GDM1 (cell line): ENCODE measurements at regions not wholly inside any gene's neighbourhood (a gene's known extent, or its start where the extent isn't known, plus 50 kb on each side); places are given as distances from the start of the nearest gene placed in this dataset.
"Not testable (repeated sequence)": the region's sequence is repeated elsewhere in the genome, so short reads cannot be mapped to it uniquely, and the experiment has no call there.

Experiments
- DNase-seq: peaks from one replicate; lab custom pipeline; 2025; lab: John Stamatoyannopoulos, UW

DNA sequence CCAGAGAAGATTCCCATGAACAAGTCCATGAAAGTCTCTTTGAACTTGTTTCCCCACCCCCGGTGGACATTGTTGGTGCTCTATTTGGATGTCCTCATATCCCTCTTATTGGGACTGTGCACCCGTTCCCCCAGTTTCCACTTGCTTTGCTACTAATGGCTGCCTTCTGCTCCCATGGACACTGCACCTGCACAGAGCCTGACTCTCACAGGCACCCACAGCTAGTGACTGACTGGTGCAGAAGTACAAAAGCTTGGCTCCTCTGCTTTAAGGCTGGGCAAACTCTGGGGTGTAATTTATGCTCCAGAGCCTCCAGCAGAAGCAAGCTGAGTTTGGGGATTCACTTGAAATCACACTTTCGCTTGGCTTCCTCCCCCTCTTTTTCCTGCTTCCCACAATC lies 239.9 kb upstream of the BTBD3 start:
- no peak for DNase-seq

GRCh38 chr20:11682285-11682684 lies 235.4 kb upstream of the BTBD3 start:
- no peak for DNase-seq

- DNase-seq: no peak
Measured at GRCh38 chr20:11686195-11686594, 231.5 kb upstream of the BTBD3 start.

- no peak for DNase-seq
Measured at GRCh38 chr20:11686820-11687543, 230.7 kb upstream of the BTBD3 start.

GRCh38 chr20:11687546-11688292 lies 230.0 kb upstream of the BTBD3 start:
- no peak for DNase-seq

GRCh38 chr20:11689262-11689661 lies 228.4 kb upstream of the BTBD3 start:
- no peak for DNase-seq

- no peak for DNase-seq
Measured at GRCh38 chr20:11691766-11692165, 225.9 kb upstream of the BTBD3 start.

DNA sequence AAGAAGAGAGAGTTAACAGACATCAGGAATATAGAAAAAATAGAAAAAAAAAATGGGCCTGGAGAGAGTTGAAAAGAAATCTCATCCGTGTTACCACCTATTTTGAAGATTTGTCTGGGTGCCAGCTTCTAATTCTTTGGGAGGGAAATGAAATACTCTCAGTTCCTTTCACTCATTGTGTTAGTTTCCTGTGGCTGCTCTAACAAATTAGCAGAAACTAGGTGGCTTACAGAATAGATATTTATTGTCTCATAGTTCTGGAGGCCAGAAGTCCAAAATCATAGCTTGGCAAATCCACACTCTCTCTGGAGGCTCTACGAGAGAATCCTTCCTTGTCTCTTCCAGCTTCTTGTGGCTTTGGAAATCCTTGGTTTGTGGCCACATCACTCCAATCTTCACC lies 225.1 kb upstream of the BTBD3 start:
- no peak for DNase-seq

DNA sequence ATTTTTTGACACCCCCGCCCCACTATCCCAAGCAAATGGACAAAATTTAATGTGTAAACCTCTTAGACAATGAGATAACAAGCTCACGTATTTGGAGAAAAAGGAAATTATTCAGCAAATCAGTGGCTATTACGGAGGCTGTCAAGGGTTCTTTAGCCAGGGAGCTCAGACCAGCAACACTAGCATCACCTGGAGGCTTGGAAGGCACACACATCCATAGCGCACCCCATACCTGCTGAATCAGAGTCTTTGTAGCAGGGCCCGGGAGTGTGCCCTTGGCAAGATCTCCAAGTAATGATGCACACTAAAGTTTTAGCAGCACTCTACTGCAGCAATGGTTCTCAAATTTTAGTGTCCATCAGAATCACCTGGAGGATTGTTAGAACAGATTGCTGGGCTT lies 223.2 kb upstream of the BTBD3 start:
- no peak for DNase-seq

- DNase-seq: no peak
Measured at GRCh38 chr20:11697055-11697454, 220.6 kb upstream of the BTBD3 start.

- DNase-seq: no peak
Measured at GRCh38 chr20:11697646-11698045, 220.0 kb upstream of the BTBD3 start.

DNA sequence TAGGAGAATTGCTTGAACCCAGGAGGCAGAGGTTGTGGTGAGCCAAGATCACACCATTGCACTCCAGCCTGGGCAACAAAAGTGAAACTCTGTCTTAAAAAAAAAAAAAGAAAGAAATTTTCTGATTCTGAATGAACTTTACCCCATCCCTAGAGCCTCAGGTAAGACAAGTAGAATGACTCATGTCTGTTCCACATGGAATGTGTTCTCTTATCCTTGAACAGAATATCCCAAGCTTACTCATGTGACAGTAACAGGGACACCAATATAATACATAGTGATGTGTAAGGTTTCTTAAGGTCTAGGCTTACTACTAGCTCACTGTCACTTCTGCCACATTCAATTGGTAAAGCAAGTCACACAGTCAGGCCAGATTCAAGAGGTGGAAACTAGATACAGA lies 219.6 kb upstream of the BTBD3 start:
- no peak for DNase-seq

DNA sequence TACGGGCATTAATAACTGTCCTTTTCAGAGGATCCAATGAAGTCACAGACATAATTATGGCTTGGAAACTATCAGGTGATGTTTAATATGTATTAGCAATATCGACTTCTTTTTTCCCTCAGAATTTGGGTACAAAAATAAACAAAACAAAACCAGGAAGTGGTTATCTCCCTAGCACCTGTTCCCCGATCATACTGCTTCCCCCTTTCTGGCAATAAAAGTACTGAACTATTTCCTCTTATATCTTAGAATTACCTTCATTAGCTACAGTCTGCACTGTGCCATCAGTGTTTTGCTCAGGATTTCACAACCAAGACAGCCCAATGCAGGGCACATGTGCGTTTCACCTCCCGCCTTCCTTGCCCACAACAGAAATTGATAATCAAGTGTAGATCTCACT lies 216.9 kb upstream of the BTBD3 start:
- no peak for DNase-seq

DNA sequence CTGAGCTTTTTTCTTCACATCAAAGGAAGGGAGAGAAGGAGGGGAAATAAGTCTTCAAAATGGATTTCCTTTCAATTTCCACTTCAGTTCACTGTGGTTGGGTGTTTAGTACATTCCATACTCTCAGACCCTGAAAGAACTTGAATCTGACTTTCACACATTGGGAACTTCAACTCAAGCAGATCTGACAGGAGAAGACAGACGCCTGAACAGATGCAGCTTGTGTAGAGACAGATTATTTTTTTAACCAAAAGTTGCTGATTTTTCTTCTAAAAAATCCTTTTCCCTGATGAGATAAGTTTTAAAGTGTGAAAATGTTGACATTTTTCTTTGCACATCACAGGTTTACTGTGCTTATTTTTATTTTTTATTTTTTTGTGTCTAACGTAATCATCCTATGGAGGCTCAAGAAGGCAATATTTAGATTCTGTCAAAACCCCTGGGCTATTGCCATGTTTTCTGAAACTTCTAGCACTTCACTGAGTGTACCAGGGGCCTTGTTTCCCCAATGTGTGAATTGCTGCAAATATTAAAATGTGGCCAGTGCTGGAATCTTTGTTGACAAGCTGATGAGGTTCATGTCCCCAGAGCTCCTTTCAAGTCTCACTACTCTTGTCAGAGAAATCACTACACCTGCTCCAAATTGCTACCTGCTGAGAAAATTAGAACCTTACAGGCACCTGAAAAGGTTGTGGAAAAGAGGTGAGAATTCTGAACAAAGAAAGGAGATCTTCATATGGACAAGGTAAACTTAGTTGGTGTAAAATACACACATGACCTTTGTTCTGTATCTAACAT lies 214.8 kb upstream of the BTBD3 start:
- no peak for DNase-seq

DNA sequence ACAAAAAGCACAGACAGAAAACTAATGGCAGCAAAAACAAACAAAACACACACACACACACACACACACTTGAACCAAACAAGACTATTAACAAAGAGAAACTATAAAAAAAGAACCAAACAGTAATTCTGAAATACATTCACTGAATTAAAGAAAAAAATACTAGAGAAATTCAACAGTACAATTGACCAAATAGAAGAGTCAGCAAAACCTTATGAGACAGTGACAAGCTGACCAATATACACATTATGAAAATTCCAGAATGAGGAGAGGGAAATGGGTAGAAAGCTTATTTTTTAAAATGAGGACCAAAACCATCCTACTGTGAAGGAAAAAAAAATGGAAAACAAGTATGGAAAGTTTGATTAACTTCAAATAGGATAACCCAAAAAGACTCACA lies 212.2 kb upstream of the BTBD3 start:
- no peak for DNase-seq

DNA sequence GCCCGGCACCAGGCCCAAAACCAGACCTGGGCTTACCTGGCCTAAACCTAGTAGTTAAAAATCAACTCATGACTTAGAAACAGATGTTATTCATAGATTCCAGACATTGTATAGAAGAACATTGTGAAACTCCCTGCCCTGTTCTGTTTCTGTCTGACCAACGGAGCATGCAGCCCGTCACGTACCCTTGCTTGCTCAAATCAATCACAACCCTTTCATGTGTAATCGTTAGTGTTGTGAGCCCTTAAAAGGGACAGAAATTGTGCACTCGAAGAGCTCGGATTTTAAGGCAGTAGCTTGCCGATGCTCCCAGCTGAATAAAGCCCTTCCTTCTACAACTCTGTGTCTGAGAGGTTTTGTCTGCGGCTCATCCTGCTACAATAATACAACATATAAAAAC lies 209.5 kb upstream of the BTBD3 start:
- not testable (repeated sequence) for DNase-seq

- DNase-seq: no peak
Measured at GRCh38 chr20:11711214-11711613, 206.5 kb upstream of the BTBD3 start.

GRCh38 chr20:11712639-11713160 lies 205.0 kb upstream of the BTBD3 start:
- DNase-seq: no peak

- no peak for DNase-seq
Measured at GRCh38 chr20:11714886-11715285, 202.8 kb upstream of the BTBD3 start.

- DNase-seq: no peak
Measured at GRCh38 chr20:11716239-11716944, 201.3 kb upstream of the BTBD3 start.

GRCh38 chr20:11716945-11717248 lies 200.8 kb upstream of the BTBD3 start:
- DNase-seq: no peak

DNA sequence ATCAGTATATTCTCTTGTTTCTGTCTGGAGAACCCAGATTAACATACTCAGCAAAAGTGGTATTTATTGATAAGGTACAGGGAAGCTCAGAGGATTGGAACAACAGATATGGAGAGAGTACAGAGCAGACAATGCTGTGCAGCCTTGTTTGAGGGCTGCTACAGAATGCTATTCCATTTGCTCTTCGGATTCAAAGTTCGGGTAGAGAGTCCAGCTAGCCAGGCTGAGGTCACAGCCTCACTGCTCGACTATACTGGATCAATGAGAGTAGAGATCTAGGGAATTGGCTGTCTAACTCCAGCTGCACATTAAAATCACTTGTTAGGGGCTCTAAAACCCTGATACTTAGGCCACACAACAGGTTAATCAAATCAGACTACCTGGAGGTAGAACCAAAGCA lies 200.1 kb upstream of the BTBD3 start:
- DNase-seq: no peak
